Ascending aorta (tissue), 2 donors: ENCODE measurements at regions not wholly inside any gene's neighbourhood (a gene's known extent, or its start where the extent isn't known, plus 50 kb on each side); places are given as distances from the start of the nearest gene placed in this dataset.

Experiments
- DNase-seq, 2 donors: peaks; one replicate each; pipeline ENCODE4 v3.0.0-alpha.2; 2019; ENCODE audit warnings: low spot score in 2 of 2
- H3K27ac ChIP-seq, 2 donors: fragments of 200-600 bp; sonication (generic); one replicate each; pipeline ENCODE4 v1.5.1; 2016 to 2017; ENCODE audit warnings: mild to moderate bottlenecking in 1 of 2
- H3K27me3 ChIP-seq: fragments of 200-600 bp; sonication (generic); one replicate; pipeline ENCODE4 v1.5.1; 2017
- H3K36me3 ChIP-seq, 2 donors: fragments of 200-600 bp; sonication (generic); one replicate each; pipeline ENCODE4 v1.5.1; 2016
- H3K4me1 ChIP-seq, 2 donors: fragments of 200-600 bp; sonication (generic); one replicate each; pipeline ENCODE4 v1.5.1; 2016 to 2017; ENCODE audit warnings: mild to moderate bottlenecking in 1 of 2
- H3K4me3 ChIP-seq, 2 donors: fragments of 200-600 bp; sonication (generic); one replicate each; pipeline ENCODE4 v1.5.1; 2016 to 2017; ENCODE audit warnings: mild to moderate bottlenecking in 1 of 2
- H3K9me3 ChIP-seq, 2 donors: fragments of 200-600 bp; sonication (generic); one replicate each; pipeline ENCODE4 v1.5.1; 2016
- CTCF ChIP-seq, 3 experiments: fragments of 200-600 bp in 2 of 3; fragments of 450-650 bp in 1 of 3; sonication (generic) in 2 of 3; IDR thresholded peaks; one replicate each; pipeline ENCODE4 v1.5.1; 2016 to 2019; ENCODE audit warnings: antibody characterized with exemption in 3 of 3, mild to moderate bottlenecking in 1 of 3, moderate library complexity in 1 of 3
- intact Hi-C: fragments of 100-400 bp; cut with DNase I; formaldehyde crosslinking; loops from one replicate; pipeline ENCODE4 v1.15.1; 2023

- no peaks in the 10 kb centered on the region for H3K36me3 ChIP-seq
- intact Hi-C loops: no loop called here
- no peak overlapping the region for H3K27ac ChIP-seq
- no peak for DNase-seq
- H3K9me3 ChIP-seq: no peaks in the 10 kb centered on the region
- no peaks in the 10 kb centered on the region for H3K27me3 ChIP-seq
- no peaks in the 10 kb centered on the region for H3K4me1 ChIP-seq
- TF ChIP-seq CTCF (IDR thresholded peaks at IDR 0.05): no peak
- H3K4me3 ChIP-seq: no peak overlapping the region
These were observed 115.1 kb downstream of the RNASET2 start for GRCh38 chr6:166841216-166841615.

DNA sequence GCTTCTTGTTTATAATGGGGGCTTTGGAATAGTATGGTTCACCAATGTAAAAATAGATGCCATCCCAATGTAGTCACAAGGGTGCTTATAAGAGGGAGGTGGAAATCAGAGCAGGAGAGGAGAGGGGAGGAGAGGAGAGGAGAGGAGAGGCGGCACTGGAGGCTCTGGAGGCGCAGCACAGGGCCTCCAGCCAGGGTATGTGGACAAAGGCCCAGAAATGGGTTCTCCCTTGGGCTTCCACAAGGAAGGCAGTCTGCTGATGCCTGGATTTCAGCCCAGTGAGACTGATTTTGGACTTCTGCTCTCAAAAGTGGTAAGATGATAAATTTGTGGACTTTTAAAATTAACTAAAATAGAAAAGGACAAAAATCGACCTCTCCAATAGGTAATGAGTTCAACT lies 116.8 kb downstream of the RNASET2 start:
- Histone ChIP-seq H3K27ac (no peak overlapping the region), H3K9me3 (no peaks in the 10 kb centered on the region), H3K4me3 (no peak overlapping the region), H3K27me3 (no peaks in the 10 kb centered on the region), H3K36me3 (no peaks in the 10 kb centered on the region), H3K4me1 (no peaks in the 10 kb centered on the region)
- intact Hi-C loops: no loop called here
- no peak for DNase-seq
- no peak for TF ChIP-seq CTCF (IDR thresholded peaks at IDR 0.05)

- no peaks in the 10 kb centered on the region for H3K9me3 ChIP-seq
- no peaks in the 10 kb centered on the region for H3K27me3 ChIP-seq
- DNase-seq: no peak
- H3K36me3 ChIP-seq: no peaks in the 10 kb centered on the region
- intact Hi-C loops: no loop called here
- no peak overlapping the region for H3K4me3 ChIP-seq
- H3K27ac ChIP-seq: no peak overlapping the region
- TF ChIP-seq CTCF (IDR thresholded peaks at IDR 0.05): no peak
- H3K4me1 ChIP-seq: no peaks in the 10 kb centered on the region
These were observed 117.4 kb downstream of the RNASET2 start for GRCh38 chr6:166838987-166839386.

GRCh38 chr6:166836785-166837718 lies 119.3 kb downstream of the RNASET2 start:
- no peak overlapping the region for H3K27ac ChIP-seq
- H3K27me3 ChIP-seq: no peaks in the 10 kb centered on the region
- TF ChIP-seq CTCF (IDR thresholded peaks at IDR 0.05): no peak
- H3K9me3 ChIP-seq: no peaks in the 10 kb centered on the region
- no peak overlapping the region for H3K4me3 ChIP-seq
- H3K36me3 ChIP-seq: no peaks in the 10 kb centered on the region
- no peak for DNase-seq
- no peaks in the 10 kb centered on the region for H3K4me1 ChIP-seq
- intact Hi-C loops: no loop called here

GRCh38 chr6:166834049-166834448 lies 122.3 kb downstream of the RNASET2 start:
- no peaks in the 10 kb centered on the region for H3K9me3 ChIP-seq
- no peak for DNase-seq
- no peak overlapping the region for H3K27ac ChIP-seq
- no peaks in the 10 kb centered on the region for H3K36me3 ChIP-seq
- H3K4me3 ChIP-seq: no peak overlapping the region
- no peaks in the 10 kb centered on the region for H3K4me1 ChIP-seq
- H3K27me3 ChIP-seq: no peaks in the 10 kb centered on the region
- intact Hi-C loops: no loop called here
- TF ChIP-seq CTCF (IDR thresholded peaks at IDR 0.05): no peak
